ENCODE measurements at regions not wholly inside any gene's neighbourhood (a gene's known extent, or its start where the extent isn't known, plus 50 kb on each side); places are given as distances from the start of the nearest gene placed in this dataset.
"Not testable (repeated sequence)": the region's sequence is repeated elsewhere in the genome, so short reads cannot be mapped to it uniquely, and the experiment has no call there.

DNA sequence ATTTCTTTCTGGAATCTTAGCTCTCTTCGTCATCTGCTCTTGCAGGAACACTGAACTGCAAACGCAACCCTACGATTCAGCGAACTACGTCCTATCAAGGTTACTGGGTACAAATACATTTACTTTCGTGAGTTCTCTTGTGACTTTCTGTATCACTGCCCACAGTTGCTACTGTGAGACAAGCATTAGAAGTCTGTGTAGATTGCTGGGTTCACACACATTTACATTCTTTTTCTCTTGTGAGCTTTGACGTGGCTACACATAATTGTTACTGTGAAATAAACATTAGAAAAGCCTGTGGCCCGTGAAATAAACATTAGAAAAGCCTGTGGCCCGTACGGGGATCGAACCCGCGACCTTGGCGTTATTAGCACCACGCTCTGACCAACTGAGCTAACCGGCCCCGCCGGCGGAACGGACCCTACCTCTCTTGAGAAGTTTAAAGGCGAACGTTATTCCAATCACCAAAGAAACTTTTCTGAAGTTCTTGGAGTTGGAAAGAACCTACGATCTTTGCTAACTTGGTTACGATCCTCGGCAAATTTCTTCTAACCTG is 61.2 kb upstream of the ZNF322 start:
- not testable (repeated sequence) for DNase-seq

DNA sequence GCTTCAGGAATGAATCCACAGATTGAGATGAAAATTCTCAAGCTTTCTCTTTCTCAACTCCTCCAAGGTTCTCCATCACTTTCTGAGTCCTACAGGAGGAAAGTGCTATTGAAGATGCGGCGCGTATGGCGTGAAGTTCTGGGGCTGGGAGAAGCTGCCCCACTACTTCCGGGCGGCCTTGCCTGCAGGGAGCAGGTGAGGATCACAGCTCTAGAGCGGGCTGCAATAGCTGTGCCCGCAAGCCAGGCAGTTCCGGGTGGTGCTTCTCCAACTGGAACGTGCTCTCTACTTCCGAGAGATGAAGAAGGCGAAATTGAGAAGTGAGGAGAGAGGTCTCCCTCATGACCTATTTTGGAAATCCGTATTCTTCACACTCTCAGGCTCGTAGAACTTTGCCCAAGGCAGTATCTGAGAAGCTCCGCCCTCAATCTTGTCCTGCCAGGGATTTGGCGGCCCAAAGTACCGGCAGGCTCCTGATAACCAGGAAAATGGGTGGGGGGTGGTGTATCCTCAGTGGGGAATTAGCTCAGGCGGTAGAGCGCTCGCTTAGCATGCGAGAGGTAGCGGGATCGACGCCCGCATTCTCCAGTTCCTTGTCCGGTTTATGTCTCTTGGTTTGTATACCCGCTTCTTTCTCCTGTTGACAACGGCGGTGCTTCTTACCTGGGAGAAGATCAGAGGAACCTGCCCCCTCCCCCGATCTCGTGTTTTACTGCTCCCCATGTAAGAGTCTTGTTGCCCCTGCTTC is 70.6 kb upstream of the ZNF322 start:
- not testable (repeated sequence) for DNase-seq

DNA sequence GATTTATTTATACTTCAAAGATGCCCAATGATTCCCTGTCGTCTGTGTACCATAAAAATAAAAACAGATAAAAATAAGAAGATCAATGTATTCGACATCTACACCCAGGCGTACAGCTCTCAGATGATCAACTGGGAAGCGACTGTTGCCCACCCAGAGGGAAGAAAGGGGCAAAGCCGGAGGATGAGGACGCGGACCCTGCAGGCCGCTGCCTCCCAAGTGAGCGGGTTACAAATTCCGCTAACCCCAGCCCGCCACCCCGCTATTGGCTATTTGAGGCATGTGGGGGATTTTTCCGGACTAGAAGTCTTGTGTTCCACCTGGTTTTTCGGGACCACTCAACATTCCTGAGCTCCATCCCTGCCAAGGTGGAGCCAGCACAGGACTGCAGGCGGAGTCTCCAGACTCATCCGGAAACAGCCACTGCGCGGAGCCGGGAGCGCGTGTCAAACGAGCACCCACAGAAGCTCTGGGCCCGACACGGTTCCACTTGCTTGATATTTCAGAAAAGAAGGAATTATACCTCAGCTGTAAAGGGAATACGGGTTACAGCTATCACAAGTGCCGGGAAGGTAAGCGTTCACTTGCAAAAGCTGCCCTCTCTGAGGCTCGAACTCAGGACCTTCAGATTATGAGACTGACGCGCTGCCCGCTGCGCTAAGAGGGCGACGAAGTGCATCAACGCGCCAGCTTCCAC is 75.4 kb upstream of the ZNF322 start:
- not testable (repeated sequence) for DNase-seq

DNA sequence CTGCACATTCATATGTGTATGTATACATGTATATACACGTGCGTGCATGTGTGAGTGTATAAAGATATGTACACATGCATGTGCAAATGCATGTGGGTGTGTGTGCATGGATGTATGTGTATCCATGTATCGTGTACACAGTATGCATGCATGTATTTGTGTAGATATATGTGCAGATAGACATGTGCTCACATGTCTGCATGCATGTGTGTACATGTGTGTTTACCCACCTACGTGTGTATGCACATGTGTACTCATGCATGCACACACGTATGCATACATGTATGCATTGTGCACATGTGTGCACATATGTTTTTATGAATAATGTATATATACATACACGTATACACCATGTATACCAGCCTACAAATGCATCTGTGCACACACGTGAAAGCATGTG is 80.3 kb upstream of the ZNF322 start:
- no peak for DNase-seq

DNA sequence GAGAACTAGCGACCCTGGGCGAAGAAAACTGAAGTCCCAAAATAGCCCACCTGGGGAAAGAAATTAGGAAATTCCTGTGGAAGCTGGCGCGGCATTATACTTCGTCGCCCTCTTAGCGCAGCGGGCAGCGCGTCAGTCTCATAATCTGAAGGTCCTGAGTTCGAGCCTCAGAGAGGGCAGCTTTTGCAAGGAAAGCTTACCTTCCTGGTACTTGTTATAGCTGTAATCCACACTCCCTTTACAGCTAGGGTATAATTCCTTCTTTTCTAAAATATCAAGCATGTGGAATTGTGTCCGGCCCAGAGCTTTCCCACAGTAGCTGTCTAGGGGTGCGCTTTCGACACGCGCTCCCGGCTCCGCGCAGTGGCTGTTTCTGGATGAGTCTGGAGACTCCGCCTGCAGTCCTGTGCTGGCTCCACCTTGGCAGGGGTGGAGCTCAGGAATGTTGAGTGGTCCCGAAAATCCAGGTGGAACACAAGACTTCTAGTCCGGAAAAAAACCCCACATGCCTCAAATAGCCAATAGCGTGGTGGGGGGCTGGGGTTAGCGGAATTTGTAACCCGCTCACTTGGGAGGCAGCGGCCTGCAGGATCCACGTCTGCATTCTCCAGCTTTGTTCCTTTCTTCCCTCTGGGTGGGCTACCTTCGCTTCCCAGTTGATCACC is 83.7 kb upstream of the ZNF322 start:
- DNase-seq = no peak

DNA sequence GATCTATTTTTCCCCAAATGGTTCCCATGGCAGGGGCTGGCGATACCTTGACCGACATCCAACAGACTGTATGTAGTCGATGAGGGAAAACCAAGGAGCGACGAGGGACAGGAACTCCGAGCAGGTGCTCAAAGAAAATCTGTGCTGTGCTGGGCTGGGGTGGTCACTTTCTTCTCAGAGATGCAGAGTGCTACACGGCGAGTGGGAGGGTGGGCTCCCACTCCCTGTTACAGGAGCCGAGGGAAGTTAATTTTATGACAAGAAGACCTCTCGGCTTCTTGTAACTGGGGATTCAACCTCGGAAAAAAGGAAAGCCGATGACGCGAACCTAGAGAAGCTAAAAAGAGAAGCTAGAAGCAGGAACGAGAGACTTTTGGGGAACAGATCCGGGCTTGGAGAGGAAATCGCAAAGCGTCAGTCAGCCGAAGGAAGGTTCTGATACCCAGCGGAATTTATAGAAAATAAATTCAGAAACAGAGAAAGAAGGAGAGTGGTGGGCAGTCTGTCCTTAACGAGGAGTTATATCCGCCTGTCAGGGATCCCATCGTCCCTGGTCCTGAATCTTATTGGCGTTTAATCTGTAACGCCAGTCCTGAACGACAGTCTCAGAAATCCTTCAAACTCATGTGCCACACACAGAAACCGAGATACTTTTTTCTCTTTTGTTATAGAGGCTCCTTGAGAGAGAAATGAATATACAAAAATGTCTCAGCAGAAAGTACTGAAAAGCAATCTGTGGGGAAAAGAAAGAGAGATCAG is 84.6 kb upstream of the ZNF322 start:
- DNase-seq = no peak

DNA sequence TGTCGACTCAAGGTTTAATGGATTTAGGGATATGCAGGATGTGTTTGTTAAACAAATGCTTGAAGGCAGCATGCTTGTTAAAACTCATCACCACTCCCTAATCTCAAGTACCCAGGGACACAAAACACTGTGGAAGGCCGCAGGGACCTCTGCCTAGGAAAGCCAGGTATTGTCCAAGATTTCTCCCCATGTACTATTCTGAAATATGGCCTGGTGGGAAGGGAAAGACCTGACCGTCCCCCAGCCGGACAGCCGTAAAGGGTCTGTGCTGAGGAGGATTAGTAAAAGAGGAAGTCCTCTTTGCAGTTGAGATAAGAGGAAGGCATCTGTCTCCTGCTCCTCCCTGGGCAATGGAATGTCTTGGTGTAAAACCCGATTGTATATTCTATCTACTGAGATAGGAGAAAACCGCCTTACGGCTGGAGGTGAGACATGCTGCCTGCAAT is 85.3 kb upstream of the ZNF322 start:
- DNase-seq = not testable (repeated sequence)

GRCh38 chr6:26745964-26746363 is 86.4 kb upstream of the ZNF322 start:
- DNase-seq = not testable (repeated sequence)

GRCh38 chr6:26749126-26749758 is 89.7 kb upstream of the ZNF322 start:
- DNase-seq = not testable (repeated sequence)

DNA sequence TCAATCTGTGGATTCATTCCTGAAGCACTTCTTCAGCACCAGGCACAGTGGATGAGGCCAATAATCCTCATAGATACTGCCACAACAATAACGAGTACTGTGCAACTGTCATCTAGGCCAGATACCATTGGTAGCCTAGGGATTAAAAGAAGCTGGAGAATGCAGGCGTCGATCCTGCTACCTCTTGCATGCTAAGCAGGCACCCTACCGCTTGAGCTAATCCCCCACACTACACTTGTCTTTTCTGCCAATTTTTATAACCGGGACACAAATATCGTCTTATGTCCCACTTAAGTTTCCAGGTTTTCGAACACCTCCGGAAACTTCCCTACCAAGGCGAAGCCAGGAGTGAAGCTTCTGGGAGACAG is 90.2 kb upstream of the ZNF322 start:
- not testable (repeated sequence) for DNase-seq

DNA sequence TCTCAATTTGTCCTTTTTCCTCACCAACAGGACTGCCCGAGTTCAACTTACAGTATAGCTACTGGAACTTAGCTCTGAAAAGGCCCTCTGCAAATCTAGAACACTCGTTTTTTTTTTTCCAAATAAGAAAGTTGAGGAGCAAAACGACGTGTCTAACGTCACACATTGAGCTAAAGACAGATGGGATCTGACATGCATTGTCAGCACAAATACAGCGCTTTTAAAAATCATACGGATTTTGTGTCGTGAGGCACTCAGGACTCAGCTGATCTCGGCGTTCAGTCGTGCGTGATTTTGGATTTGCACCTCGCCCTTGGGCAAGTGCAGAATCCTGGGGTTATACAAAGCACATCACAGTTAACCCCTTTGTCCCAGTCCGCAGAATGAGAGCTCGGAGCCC is 94.7 kb upstream of the ZNF322 start:
- DNase-seq = no peak

GRCh38 chr6:26754801-26755200 is 95.3 kb upstream of the ZNF322 start:
- DNase-seq = not testable (repeated sequence)

DNA sequence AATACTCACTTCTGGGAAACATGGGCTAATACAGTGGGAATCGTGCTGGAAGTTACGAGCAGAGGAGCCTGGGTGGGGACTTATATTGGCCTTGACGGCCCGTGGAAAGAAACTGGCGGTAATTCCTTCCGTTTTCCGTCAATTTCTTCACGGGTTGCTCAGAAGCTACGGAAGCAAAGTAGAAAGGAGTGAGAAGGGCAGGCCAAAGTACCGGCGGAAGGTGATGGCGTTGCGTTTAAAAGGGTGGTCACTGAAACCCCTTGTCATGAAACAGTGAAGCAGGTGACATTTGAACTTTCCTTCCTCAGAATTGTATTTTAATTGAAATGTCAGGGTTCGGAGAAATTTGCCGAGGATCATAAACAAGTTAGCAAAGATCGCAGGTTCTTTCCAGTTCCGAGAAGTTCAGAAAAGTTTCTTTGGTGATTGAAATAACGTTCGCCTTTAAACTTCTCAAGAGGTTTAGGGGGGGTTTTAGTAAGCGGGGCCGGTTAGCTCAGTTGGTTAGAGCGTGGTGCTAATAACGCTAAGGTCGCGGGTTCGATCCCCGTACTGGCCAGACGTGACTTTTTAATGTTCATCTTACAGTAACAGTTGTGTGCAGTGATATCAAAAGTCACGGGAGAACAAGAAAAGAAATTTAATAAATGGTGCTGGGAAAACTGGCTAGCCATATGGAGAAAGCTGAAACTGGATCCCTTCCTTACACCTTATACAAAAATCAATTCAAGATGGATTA is 96.7 kb upstream of the ZNF322 start:
- DNase-seq = not testable (repeated sequence)

DNA sequence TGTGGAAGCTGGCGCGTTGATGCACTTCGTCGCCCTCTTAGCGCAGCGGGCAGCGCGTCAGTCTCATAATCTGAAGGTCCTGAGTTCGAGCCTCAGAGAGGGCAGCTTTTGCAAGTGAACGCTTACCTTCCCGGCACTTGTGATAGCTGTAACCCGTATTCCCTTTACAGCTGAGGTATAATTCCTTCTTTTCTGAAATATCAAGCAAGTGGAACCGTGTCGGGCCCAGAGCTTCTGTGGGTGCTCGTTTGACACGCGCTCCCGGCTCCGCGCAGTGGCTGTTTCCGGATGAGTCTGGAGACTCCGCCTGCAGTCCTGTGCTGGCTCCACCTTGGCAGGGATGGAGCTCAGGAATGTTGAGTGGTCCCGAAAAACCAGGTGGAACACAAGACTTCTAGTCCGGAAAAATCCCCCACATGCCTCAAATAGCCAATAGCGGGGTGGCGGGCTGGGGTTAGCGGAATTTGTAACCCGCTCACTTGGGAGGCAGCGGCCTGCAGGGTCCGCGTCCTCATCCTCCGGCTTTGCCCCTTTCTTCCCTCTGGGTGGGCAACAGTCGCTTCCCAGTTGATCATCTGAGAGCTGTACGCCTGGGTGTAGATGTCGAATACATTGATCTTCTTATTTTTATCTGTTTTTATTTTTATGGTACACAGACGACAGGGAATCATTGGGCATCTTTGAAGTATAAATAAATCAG is 106.8 kb upstream of the ZNF322 start:
- DNase-seq = not testable (repeated sequence)

GRCh38 chr6:26770941-26771666 is 111.6 kb upstream of the ZNF322 start:
- DNase-seq = not testable (repeated sequence)

- DNase-seq = not testable (repeated sequence)
Observed at GRCh38 chr6:26773414-26773813, 113.9 kb upstream of the ZNF322 start.

GRCh38 chr6:26780563-26780962 is 121.0 kb upstream of the ZNF322 start:
- not testable (repeated sequence) for DNase-seq

GRCh38 chr6:26795474-26796307 is 136.1 kb upstream of the ZNF322 start:
- not testable (repeated sequence) for DNase-seq
